HL-60 (cell line): ENCODE measurements at regions not wholly inside any gene's neighbourhood (a gene's known extent, or its start where the extent isn't known, plus 50 kb on each side); places are given as distances from the start of the nearest gene placed in this dataset.

Experiments used
- TF ChIP-seq, protein P1 (sequence below): IDR thresholded peaks from one replicate; pipeline ENCODE4 v1.5.1; 2011; ENCODE audit warnings: low read length, control low read depth, inconsistent platforms; ENCODE audit not compliant: insufficient read depth
- TF ChIP-seq, protein P2 (sequence below): IDR thresholded peaks from 2 replicates; pipeline ENCODE4 v1.6.1; 2012; ENCODE audit warnings: low read depth; ENCODE audit not compliant: insufficient replicate concordance

DNA sequence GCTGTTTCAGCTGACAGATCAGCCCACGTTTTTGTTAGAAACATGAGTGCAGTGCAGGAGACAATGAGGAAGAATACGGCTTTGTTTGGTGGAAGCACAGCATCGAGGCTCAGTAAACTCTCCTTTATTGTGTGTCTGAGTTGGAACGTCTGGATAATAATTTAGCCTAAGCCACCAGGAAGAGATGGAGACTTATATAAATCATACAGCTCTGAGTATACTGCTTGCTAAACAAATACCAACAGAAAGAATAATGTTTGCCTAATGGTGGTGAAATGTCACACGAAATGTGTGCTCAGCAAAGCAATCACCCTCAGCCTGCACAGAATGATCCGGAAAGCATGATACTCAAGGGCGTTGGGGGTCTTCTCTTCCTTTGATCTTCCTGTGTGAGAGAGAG, 664.1 kb upstream of the ADARB2 start:
- TF ChIP-seq, protein P1, sequence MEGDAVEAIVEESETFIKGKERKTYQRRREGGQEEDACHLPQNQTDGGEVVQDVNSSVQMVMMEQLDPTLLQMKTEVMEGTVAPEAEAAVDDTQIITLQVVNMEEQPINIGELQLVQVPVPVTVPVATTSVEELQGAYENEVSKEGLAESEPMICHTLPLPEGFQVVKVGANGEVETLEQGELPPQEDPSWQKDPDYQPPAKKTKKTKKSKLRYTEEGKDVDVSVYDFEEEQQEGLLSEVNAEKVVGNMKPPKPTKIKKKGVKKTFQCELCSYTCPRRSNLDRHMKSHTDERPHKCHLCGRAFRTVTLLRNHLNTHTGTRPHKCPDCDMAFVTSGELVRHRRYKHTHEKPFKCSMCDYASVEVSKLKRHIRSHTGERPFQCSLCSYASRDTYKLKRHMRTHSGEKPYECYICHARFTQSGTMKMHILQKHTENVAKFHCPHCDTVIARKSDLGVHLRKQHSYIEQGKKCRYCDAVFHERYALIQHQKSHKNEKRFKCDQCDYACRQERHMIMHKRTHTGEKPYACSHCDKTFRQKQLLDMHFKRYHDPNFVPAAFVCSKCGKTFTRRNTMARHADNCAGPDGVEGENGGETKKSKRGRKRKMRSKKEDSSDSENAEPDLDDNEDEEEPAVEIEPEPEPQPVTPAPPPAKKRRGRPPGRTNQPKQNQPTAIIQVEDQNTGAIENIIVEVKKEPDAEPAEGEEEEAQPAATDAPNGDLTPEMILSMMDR = no peak
- TF ChIP-seq, protein P2, sequence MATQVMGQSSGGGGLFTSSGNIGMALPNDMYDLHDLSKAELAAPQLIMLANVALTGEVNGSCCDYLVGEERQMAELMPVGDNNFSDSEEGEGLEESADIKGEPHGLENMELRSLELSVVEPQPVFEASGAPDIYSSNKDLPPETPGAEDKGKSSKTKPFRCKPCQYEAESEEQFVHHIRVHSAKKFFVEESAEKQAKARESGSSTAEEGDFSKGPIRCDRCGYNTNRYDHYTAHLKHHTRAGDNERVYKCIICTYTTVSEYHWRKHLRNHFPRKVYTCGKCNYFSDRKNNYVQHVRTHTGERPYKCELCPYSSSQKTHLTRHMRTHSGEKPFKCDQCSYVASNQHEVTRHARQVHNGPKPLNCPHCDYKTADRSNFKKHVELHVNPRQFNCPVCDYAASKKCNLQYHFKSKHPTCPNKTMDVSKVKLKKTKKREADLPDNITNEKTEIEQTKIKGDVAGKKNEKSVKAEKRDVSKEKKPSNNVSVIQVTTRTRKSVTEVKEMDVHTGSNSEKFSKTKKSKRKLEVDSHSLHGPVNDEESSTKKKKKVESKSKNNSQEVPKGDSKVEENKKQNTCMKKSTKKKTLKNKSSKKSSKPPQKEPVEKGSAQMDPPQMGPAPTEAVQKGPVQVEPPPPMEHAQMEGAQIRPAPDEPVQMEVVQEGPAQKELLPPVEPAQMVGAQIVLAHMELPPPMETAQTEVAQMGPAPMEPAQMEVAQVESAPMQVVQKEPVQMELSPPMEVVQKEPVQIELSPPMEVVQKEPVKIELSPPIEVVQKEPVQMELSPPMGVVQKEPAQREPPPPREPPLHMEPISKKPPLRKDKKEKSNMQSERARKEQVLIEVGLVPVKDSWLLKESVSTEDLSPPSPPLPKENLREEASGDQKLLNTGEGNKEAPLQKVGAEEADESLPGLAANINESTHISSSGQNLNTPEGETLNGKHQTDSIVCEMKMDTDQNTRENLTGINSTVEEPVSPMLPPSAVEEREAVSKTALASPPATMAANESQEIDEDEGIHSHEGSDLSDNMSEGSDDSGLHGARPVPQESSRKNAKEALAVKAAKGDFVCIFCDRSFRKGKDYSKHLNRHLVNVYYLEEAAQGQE = no peak
